Gastroesophageal sphincter (tissue), 4 donors: ENCODE measurements at regions not wholly inside any gene's neighbourhood (a gene's known extent, or its start where the extent isn't known, plus 50 kb on each side); places are given as distances from the start of the nearest gene placed in this dataset.

ENCODE experiments used
- ATAC-seq: fragments of 150-250 bp; one replicate; pipeline ENCODE4 v1.9.1; 2016; ENCODE audit warnings: mild to moderate bottlenecking, moderate library complexity
- H3K27ac ChIP-seq, 4 donors: fragments of 200-600 bp; sonication (generic) in 3 of 4; 1 replicate in 3 of 4; 2 replicates in 1 of 4; pipeline ENCODE4 v1.5.1; 2016 to 2019
- H3K27me3 ChIP-seq: fragments of 200-600 bp; sonication (generic); one replicate; pipeline ENCODE4 v1.5.1; 2019
- H3K36me3 ChIP-seq, 2 donors: fragments of 200-600 bp; sonication (generic); one replicate each; pipeline ENCODE4 v1.5.1; 2019; ENCODE audit warnings: control low read depth in 1 of 2
- H3K4me1 ChIP-seq, 3 donors: fragments of 200-600 bp; sonication (generic); 1 replicate in 2 of 3; 2 replicates in 1 of 3; pipeline ENCODE4 v1.5.1; 2016 to 2019; ENCODE audit warnings: control low read depth in 2 of 3
- H3K4me3 ChIP-seq, 2 donors: fragments of 200-600 bp; sonication (generic); one replicate each; pipeline ENCODE4 v1.5.1; 2019; ENCODE audit warnings: mild to moderate bottlenecking in 1 of 2, moderate library complexity in 1 of 2
- H3K9me3 ChIP-seq, 3 donors: fragments of 200-600 bp; sonication (generic); one replicate each; pipeline ENCODE4 v1.5.1; 2017 to 2019; ENCODE audit warnings: control low read depth in 2 of 3
- EP300 ChIP-seq: sonication (generic); formaldehyde crosslinking; IDR thresholded peaks from one replicate; pipeline ENCODE4 v1.6.1; 2017; ENCODE audit warnings: antibody characterized with exemption, mild to moderate bottlenecking
- POLR2A ChIP-seq, 2 donors: fragments of 450-650 bp; IDR thresholded peaks; one replicate each; pipeline ENCODE4 v1.6.1; 2017; ENCODE audit warnings: antibody characterized with exemption in 2 of 2, mild to moderate bottlenecking in 2 of 2, moderate library complexity in 1 of 2
- POLR2AphosphoS5 ChIP-seq: sonication (generic); formaldehyde crosslinking; IDR thresholded peaks from one replicate; pipeline ENCODE4 v1.6.1; 2017; ENCODE audit warnings: antibody characterized with exemption
- WGBS, 2 donors: methylation state at CpG; one replicate each; pipeline ENCODE4 v1.1.5; 2018; ENCODE audit warnings: low coverage in 1 of 2; 5-methylcytosine and 5-hydroxymethylcytosine counted together
- TF ChIP-seq, protein P1 (sequence below), 4 experiments: fragments of 200-600 bp in 2 of 4; fragments of 450-650 bp in 2 of 4; sonication (generic) in 1 of 4; IDR thresholded peaks; one replicate each; pipeline ENCODE4 v1.5.1; 2017 to 2019; ENCODE audit warnings: antibody characterized with exemption in 4 of 4, mild to moderate bottlenecking in 2 of 4, moderate library complexity in 2 of 4

DNA sequence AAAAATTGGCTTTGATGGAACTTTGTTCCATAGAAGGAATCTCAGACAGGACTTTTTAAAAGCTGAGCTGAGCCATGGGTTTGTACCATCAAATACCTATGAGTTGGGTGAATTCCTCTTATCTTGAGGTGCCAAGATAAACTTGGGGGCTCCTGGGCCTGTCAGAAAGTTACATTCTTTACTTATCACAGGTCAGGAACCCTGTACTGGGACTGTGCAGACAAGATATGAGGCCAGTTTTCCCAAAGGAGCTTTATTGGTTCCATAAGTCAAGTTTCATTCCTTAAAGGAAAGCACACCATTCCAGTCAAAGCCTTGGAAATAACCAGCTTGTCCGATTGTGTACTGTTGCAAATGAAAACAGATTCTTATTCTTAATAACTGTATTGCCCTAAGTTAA lies 72.4 kb upstream of the PACRGL start:
- TF ChIP-seq POLR2AphosphoS5 (no peak), EP300 (no peak), POLR2A (IDR thresholded peaks at IDR 0.05) (no peak)
- TF ChIP-seq, protein P1, sequence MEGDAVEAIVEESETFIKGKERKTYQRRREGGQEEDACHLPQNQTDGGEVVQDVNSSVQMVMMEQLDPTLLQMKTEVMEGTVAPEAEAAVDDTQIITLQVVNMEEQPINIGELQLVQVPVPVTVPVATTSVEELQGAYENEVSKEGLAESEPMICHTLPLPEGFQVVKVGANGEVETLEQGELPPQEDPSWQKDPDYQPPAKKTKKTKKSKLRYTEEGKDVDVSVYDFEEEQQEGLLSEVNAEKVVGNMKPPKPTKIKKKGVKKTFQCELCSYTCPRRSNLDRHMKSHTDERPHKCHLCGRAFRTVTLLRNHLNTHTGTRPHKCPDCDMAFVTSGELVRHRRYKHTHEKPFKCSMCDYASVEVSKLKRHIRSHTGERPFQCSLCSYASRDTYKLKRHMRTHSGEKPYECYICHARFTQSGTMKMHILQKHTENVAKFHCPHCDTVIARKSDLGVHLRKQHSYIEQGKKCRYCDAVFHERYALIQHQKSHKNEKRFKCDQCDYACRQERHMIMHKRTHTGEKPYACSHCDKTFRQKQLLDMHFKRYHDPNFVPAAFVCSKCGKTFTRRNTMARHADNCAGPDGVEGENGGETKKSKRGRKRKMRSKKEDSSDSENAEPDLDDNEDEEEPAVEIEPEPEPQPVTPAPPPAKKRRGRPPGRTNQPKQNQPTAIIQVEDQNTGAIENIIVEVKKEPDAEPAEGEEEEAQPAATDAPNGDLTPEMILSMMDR (IDR thresholded peaks at IDR 0.05): no peak
- Histone ChIP-seq H3K4me1 (no peaks in the 10 kb centered on the region), H3K4me3 (no peak overlapping the region), H3K9me3 (no peaks in the 10 kb centered on the region), H3K27ac (no peak overlapping the region), H3K36me3 (no peaks in the 10 kb centered on the region), H3K27me3 (no peaks in the 10 kb centered on the region)
- ATAC-seq: no peak
- WGBS, 2 donors: 89 to 100% methylated on average over 1 of the region's 1 CpG

DNA sequence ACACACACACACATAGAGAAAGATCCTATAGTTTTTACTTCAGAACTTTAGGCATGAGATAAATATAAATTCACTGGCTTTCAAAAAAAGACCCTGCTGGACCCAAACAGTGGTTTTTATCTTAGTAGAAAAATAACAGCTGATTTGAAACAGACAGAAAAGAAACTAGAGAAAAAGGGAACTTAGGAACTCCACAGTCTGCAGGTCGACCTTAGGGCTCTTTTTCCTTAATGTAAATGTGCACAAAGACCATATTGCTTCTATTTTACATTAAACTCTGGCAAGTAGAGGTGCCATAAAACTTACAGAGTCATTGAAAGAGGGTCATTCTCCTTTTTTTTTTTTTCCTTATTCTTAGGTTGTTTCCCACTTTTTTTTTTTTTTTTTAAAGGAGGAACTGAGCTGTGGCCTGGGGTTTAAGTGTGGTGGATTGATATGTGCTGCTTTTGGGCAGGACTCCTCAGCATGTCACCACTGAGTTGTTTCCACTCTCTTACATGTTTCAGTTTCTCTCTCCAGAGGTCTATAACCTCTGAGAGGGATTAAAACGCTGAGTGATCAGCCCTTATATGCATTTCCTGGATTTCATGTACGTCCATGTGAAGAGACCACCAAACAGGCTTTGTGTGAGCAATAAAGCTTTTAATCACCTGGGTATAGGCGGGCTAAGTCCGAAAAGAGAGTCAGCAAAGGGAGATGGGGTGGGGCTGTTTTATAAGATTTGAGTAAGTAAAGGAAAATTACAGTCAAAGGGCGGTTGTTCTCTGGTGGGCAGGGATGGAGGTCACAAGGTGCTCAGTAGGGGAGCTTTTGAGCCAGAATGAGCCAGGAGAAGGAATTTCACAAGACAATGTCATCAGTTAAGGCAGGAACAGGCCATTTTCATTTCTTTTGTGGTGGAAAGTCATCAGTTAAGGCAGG lies 70.8 kb upstream of the PACRGL start:
- Histone ChIP-seq H3K4me1 (no peaks in the 10 kb centered on the region), H3K4me3 (no peak overlapping the region), H3K9me3 (no peaks in the 10 kb centered on the region), H3K36me3 (no peaks in the 10 kb centered on the region), H3K27ac (no peak overlapping the region), H3K27me3 (no peaks in the 10 kb centered on the region)
- 89 to 93% methylated on average over 6 of the region's 6 CpGs for WGBS, 2 donors
- ATAC-seq: no peak
- TF ChIP-seq, protein P1 (IDR thresholded peaks at IDR 0.05): no peak
- TF ChIP-seq POLR2AphosphoS5: no peak
- TF ChIP-seq EP300: no peak
- TF ChIP-seq POLR2A (IDR thresholded peaks at IDR 0.05): no peak

DNA sequence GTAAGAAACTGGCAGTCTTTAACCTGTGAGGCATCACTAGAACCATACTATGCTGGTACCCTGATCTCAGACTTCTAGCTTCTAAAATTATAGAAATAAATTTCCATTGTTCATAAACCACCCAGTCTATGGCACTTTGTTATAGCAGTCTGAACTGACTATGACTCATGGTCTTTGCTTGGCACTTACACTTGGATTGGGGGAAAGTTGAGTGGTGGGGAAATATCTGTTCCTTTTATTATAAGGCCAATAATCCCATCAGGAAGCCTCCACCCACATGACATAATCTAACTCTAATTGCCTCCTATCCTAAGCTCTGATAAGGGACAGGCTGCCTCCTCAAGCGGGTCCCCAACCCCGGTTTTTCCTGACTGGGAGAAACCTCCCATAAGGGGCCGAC lies 61.4 kb upstream of the PACRGL start:
- no peaks in the 10 kb centered on the region for H3K9me3 ChIP-seq
- H3K27ac ChIP-seq: no peak overlapping the region
- H3K4me1 ChIP-seq: no peaks in the 10 kb centered on the region
- H3K4me3 ChIP-seq: no peak overlapping the region
- no peaks in the 10 kb centered on the region for H3K27me3 ChIP-seq
- H3K36me3 ChIP-seq: no peaks in the 10 kb centered on the region
- no peak for ATAC-seq
- WGBS, 2 donors: 87 to 100% methylated on average over 3 of the region's 3 CpGs
- no peak for TF ChIP-seq POLR2AphosphoS5

DNA sequence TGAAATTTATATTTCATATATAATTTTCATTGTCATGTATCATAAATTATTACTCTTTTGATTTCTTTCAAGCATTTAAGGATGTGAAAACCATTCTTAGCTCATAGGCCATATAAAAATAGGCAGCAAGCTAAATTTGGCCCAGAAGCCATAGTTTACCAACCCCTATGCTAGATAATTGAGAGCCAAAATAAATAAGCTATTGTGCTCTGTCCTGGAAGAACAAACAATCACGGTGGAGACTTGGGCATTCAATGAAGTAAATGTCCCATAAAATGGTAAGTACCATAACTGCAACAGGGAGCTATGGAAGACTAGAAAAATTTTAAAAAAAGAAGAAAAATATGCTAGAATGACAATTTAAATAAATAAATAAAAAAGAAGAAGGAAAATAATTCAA lies 60.9 kb upstream of the PACRGL start:
- H3K27ac ChIP-seq: no peak overlapping the region
- 75 to 86% methylated on average over 1 of the region's 1 CpG for WGBS, 2 donors
- no peak overlapping the region for H3K4me3 ChIP-seq
- no peaks in the 10 kb centered on the region for H3K36me3 ChIP-seq
- TF ChIP-seq EP300 (no peak), POLR2AphosphoS5 (no peak), POLR2A (IDR thresholded peaks at IDR 0.05) (no peak)
- TF ChIP-seq, protein P1 (IDR thresholded peaks at IDR 0.05): no peak
- H3K4me1 ChIP-seq: no peaks in the 10 kb centered on the region
- H3K9me3 ChIP-seq: no peaks in the 10 kb centered on the region
- no peak for ATAC-seq
- no peaks in the 10 kb centered on the region for H3K27me3 ChIP-seq

DNA sequence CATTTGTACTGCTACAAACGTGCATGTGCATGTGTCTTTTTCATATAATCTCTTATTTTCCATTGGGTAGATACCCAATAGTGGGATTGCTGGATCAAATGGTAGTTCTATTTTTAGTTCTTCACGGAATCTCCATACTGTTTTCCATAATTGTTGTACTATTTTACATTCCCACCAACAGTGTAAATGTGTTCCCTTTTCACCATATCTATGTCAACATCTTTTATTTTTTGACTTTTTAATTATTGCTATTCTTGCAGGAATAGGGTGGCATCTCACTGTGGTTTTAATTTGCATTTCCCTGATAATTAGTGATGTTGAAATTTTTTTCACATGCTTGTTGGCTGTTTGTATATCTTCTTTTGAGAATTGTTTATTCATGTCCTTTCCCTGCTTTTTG lies 59.3 kb upstream of the PACRGL start:
- Histone ChIP-seq H3K27me3 (no peaks in the 10 kb centered on the region), H3K9me3 (no peaks in the 10 kb centered on the region), H3K36me3 (no peaks in the 10 kb centered on the region), H3K27ac (no peak overlapping the region), H3K4me1 (no peaks in the 10 kb centered on the region), H3K4me3 (no peak overlapping the region)
- WGBS, 2 donors: 69 to 70% methylated on average over 2 of the region's 2 CpGs
- TF ChIP-seq, protein P1 (IDR thresholded peaks at IDR 0.05): no peak
- TF ChIP-seq POLR2A (IDR thresholded peaks at IDR 0.05) (no peak), EP300 (no peak), POLR2AphosphoS5 (no peak)
- no peak for ATAC-seq
